ENCODE measurements at regions not wholly inside any gene's neighbourhood (a gene's known extent, or its start where the extent isn't known, plus 50 kb on each side); places are given as distances from the start of the nearest gene placed in this dataset.

DNA sequence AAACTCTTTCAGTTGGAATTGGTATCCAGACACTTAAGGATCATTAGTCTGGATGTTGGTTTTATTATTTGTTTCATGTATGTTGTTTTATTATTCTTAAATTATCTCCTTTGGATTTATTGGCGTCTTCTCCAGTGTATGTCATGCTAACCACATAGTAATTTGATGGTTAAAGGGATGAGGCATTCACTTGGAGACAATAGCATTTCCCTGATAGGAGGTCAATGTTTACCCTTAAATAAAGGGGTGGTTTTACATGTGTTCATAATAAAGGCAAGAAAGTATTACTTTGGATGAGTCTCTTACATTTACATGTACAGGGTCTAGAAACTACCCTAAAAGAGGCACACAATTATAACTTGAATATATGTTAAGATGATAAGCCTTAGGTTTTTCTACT is 51.2 kb upstream of the RNF144B start:
- no peak for DNase-seq (ENCODE audit: low spot score)

DNA sequence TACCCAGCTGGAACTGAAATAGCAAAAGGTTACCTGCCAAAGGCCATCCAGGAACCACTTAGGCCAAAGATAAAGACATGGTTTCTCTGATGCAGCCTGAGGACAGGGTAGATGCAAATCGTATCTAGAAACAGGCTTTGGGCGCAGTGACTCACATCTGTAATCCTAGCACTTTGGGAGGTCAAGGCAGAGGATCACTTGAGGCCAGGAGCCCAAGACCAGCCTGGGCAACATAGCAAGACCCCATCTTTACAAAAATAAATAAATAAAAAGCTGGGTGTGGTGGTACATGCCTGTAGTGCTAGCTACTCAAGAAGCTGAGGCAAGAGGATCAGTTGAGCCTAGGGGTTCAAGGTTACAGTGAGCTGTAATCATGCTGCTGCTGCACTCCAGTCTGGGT is 52.9 kb upstream of the RNF144B start:
- DNase-seq (ENCODE audit: low spot score) = no peak

DNA sequence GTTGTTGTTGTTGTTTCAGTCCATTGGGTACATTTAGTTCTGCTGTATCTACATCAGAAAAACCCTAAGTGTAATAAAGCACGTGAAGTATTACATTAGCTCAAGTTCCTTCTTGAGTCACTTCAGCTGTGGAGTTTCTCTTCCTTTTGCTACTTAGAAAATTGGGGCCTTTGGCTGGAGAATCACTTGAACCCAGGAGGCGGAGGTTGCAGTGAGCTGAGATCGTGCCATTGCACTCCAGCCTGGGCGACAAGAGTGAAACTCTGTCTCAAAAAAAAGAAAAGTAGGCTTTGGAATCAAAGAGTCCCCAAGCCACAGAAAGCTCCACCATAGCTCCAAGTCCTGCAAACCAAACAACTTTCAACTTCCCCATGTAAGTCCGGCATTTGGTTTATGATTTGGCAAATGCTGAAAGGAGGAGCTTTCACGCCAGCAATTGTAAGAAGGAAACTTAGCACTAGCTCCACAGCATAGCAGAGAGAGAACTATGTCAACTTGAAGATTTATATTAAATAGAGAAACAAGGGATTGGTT is 56.5 kb upstream of the RNF144B start:
- no peak for DNase-seq (ENCODE audit: low spot score)

DNA sequence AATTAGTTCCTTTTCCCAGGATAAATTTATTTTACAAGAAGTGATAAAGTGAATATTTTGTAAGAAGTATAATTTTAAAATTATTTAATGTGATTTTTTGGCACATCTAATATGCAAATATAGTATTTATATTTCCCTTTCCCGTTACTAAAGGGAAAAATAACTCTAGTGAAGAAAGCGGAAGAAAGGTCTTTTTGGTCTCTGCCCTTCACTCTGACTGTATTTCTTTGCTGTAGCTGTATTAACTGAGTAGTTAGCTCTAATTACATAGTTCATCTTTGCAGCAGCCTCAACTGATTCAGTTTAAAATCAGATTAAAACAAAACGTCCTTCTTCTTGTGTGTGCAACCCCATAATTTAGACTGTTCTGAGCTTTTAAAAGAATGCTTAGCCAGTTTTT is 57.4 kb upstream of the RNF144B start:
- no peak for DNase-seq (ENCODE audit: low spot score)

DNA sequence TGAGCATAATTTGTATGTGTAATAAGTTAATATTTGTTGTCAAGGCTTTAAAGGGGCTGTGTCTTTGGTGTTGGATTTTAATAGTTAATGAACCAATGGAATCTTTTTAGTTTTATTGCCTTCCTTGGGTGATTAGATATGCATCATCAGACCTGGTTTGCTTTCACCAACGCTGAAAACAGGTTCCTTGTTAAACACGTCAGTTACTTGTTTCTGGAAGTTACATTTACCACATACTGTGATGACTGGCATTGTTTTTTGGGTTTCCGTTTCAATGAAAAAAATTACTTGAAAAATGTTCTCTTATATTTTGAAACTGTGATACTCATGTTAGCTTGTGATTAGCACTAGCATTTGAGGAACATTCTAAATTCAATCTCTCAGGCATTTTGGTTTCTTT is 58.6 kb upstream of the RNF144B start:
- no peak for DNase-seq (ENCODE audit: low spot score)

DNA sequence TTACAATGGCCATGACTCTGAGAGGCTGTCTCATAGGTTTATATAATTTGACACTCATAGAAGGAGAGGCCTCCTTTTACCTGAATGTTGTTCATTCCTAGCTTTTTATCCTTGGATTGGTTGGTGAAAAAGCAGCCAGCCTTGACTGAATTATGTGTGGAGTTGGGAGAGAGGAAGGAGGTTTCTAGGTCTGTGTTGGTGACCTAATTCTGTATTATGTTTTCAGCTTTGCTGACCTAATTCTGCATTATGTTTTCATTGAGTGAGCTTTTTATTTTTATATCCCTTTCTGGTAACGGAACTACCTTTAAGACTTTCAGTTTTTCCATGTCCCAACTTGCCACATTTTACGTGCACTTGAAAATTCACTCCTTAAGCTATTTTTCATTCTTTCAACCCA is 59.1 kb upstream of the RNF144B start:
- DNase-seq (ENCODE audit: low spot score) = no peak

DNA sequence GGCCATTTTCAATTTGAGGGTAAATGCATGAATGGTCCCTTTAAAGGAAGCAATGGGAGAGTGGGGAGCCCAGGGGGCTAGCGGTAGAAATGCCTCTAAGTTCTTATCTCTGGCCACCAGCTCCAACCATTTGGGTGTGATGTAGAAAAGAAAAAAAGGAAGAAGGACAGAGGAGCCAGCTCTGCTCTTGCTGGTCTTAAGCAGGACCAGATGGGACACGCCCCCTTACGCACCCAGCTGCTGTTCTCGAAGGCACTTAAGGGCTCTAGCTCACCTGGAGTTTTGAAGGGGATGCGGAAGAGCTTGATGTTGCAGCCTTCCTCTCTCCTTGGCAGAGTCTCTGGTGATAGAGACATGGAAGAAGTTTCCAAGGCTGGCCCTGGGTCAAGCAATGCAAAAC is 59.5 kb upstream of the RNF144B start:
- DNase-seq (ENCODE audit: low spot score) = peak; percentile 20

DNA sequence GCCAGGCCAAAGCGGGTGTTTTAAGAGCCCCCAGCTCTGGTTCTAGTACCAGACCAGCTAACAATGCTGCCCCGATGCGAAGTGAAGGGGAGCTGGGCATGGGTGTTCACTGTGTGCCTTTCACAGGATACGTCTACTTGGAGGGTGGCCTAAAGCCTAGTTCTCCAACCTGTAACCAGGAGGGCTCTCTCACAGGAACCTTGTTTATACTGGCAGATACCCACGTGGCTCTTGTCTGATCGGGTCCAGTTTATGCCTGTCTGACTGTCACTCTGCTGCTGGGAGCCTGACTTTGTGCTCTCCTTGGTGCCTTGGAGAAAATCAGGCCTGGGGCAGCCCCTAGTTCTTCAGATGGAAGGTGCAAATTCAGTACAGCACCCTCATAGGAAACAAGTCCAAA is 60.2 kb upstream of the RNF144B start:
- DNase-seq (ENCODE audit: low spot score) = no peak

DNA sequence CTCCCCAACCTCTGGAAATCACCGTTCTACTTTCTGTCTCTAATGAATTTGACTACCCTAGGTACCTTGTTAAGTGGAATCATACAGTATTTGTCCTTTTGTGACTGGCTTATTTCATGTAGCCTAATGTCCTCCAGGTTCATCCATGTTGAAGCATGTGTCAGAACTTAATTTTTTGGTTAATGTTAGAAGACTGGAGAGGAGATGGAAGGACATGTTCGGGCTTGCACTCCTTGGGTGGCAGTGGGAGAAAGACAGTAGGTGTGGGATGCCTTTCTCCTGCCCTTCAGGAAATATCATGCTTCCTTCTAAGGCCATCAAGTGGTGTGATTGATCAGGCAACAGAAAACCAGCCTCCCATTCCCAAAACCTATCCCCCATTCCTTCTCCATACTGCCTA is 61.1 kb upstream of the RNF144B start:
- DNase-seq (ENCODE audit: low spot score) = no peak

DNA sequence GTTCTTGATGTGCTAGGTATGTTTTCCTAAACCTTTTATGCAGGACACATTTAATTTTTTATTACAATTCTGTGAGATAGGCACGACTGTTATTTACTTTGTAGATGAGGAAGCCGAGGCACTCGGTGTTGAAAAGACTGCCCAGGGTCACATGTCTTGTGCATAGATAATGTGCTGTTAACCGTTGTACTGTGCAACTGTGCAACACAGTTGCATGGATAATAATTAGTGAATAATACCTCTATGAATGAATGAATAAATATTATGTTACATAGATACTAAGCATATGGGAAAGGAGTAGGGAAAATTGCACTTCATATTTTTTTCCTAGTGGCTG is 60.3 kb upstream of the DEK start:
- DNase-seq (ENCODE audit: low spot score) = no peak

DNA sequence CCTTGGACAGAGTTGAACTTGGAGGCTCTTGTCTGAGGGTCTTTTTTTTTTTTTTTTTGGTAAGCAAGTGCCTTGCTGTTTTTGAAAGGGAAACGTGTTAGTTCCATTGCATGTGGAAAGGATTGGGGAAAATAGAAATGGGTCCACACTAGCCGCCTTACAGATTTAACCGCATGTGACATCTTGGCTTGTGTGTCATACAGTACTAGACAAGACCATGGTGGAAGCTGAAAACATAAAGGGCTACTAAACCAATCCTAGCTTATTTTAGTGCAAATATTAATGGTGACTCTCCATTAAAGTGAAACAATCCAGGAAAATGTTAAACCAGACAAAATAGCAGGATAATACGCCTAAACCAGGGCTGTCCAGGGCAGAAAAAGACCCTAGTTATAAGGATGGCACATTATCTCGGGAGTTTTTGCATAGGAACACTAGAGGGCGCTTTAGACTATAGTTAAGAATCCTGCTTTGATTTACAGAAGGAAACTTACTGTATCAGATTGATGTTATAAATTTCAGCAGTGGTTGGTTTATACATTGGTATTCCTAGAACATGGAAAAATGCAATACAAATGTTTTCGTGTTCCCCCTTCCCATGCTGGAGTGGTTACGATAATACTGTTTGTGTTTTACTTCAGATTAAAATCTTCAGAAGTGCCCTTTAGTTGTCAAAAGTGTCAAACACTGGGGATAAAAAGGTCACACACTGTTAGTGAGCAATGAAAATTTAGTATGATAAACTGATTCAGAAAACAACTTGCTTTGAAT is 59.8 kb upstream of the DEK start:
- peak; percentile 67 for DNase-seq (ENCODE audit: low spot score)

DNA sequence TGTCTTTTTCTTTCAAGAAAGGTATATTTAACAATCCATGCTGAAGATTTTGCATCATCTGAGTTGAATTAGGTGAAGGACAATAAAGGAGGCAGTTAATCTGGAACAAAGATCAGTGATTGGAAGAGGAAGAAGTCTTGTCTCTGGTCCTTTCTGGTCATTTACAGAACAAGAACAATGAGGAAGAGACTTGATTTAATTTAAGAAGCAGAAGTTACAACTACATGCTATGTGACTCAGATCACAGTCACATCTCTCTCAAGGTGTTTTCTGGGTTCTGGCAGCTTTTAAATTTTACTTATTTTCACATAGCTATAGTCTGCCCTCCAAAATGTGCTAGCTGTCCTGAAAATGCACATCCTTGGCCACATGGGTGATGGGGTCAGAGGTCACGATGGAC is 53.5 kb upstream of the DEK start:
- DNase-seq (ENCODE audit: low spot score) = no peak

DNA sequence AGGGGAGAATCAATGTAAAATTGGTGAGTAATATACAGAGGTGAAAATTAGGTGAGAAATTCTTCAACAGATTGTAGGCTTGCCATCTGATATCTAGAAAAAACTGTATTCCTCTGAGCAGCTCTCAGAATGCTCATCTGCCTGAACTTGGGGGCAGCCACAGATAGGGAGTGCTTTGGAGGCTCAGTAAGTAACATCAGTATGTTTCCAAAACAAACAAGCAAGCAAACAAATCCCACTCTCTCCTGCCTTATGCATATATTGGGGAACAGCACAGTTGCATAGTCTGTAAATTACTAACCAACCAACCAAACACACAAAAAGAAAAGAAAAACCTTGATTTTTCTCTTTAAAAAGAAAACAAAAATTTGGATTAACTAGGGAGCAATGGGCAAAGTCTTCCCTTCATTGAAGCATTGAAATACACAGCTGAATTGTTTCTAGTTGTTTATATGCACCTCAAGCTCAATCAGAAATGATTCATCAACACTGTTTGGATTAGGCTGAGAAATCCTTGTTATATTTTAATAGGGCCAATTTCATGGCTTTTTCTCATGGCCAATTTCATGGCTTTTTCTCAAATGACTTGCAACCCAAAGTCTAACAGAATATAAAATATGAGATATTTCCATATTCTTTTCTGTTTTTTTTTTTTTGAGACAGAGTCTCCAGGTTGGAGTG is 50.1 kb upstream of the DEK start:
- DNase-seq (ENCODE audit: low spot score) = no peak
